Esophagus squamous epithelium (tissue), 5 donors: ENCODE measurements at regions not wholly inside any gene's neighbourhood (a gene's known extent, or its start where the extent isn't known, plus 50 kb on each side); places are given as distances from the start of the nearest gene placed in this dataset.

Experiments used
- DNase-seq: peaks from one replicate; lab custom pipeline; 2025; lab: John Stamatoyannopoulos, UW
- H3K27ac ChIP-seq, 4 donors: fragments of 200-600 bp; sonication (generic); one replicate each; pipeline ENCODE4 v1.5.1; 2016 to 2019; ENCODE audit warnings: mild to moderate bottlenecking in 1 of 4
- H3K27me3 ChIP-seq, 4 donors: fragments of 200-600 bp; sonication (generic); 1 replicate in 3 of 4; 2 replicates in 1 of 4; pipeline versions ENCODE4 v1.5.1 to v1.6.0; 2017 to 2021; ENCODE audit warnings: antibody characterized with exemption in 1 of 4
- H3K36me3 ChIP-seq, 3 donors: fragments of 200-600 bp; sonication (generic); one replicate each; pipeline ENCODE4 v1.5.1; 2016 to 2019
- H3K4me1 ChIP-seq, 3 donors: fragments of 200-600 bp; sonication (generic); one replicate each; pipeline ENCODE4 v1.5.1; 2017 to 2019
- H3K4me3 ChIP-seq, 4 donors: fragments of 200-600 bp; sonication (generic); 1 replicate in 3 of 4; 2 replicates in 1 of 4; pipeline ENCODE4 v1.5.1; 2016 to 2019; ENCODE audit warnings: mild to moderate bottlenecking in 2 of 4, moderate library complexity in 1 of 4
- H3K9me3 ChIP-seq, 3 donors: fragments of 200-600 bp; sonication (generic); one replicate each; pipeline ENCODE4 v1.5.1; 2016 to 2019
- CTCF ChIP-seq, 6 experiments: fragments of 450-650 bp in 4 of 6; fragments of 200-600 bp in 2 of 6; sonication (generic) in 2 of 6; IDR thresholded peaks; one replicate each; pipeline ENCODE4 v1.5.1; 2016 to 2019; ENCODE audit warnings: antibody characterized with exemption in 6 of 6, mild to moderate bottlenecking in 4 of 6, moderate library complexity in 4 of 6
- POLR2A ChIP-seq, 4 donors: fragments of 450-650 bp; IDR thresholded peaks; one replicate each; pipeline ENCODE4 v1.6.1; 2017; ENCODE audit warnings: antibody characterized with exemption in 4 of 4, mild to moderate bottlenecking in 4 of 4, moderate library complexity in 3 of 4
- WGBS, 2 donors: methylation state at CpG; one replicate each; pipeline ENCODE4 v1.1.5; 2018; 5-methylcytosine and 5-hydroxymethylcytosine counted together
- intact Hi-C: fragments of 100-400 bp; cut with DNase I; formaldehyde crosslinking; loops from one replicate; pipeline ENCODE4 v1.15.0; 2022
- donor health status: DM: yes; HTN: yes; CAD: no.

- Histone ChIP-seq H3K27me3 (no peaks in the 10 kb centered on the region), H3K4me1 (no peaks in the 10 kb centered on the region), H3K36me3 (no peaks in the 10 kb centered on the region), H3K27ac (no peak overlapping the region), H3K4me3 (no peak overlapping the region), H3K9me3 (no peaks in the 10 kb centered on the region)
- DNase-seq, result no peak
- intact Hi-C loops, result no loop called here
- 73 to 76% methylated on average over 8 to 11 of the region's 11 CpGs for WGBS, 2 donors
- TF ChIP-seq CTCF (IDR thresholded peaks at IDR 0.05) (no peak), POLR2A (IDR thresholded peaks at IDR 0.05) (no peak)
These were observed 114.8 kb upstream of the RFLNA start for GRCh38 chr12:124179936-124180607.

- 48 to 91% methylated on average over 2 of the region's 2 CpGs for WGBS, 2 donors
- H3K36me3 ChIP-seq, result no peaks in the 10 kb centered on the region
These were observed 111.7 kb upstream of the RFLNA start for GRCh38 chr12:124183172-124183571.

GRCh38 chr12:124184456-124184855, 110.4 kb upstream of the RFLNA start:
- no peak overlapping the region for H3K4me3 ChIP-seq
- no peaks in the 10 kb centered on the region for H3K9me3 ChIP-seq
- peaks cover 0 to 9% (median 0%) of the 10 kb centered on the region in 3 donors for H3K4me1 ChIP-seq
- H3K27ac ChIP-seq, result no peak overlapping the region
- 68 to 81% methylated on average over 13 to 14 of the region's 18 CpGs for WGBS, 2 donors
- no peak for DNase-seq
- TF ChIP-seq CTCF (IDR thresholded peaks at IDR 0.05) (no peak), POLR2A (IDR thresholded peaks at IDR 0.05) (no peak)
- no peaks in the 10 kb centered on the region for H3K27me3 ChIP-seq
- no peaks in the 10 kb centered on the region for H3K36me3 ChIP-seq
- intact Hi-C loops, result no loop called here

More at GRCh38 chr12:124183172-124183571, 111.7 kb upstream of the RFLNA start:
- no peak for TF ChIP-seq CTCF (IDR thresholded peaks at IDR 0.05)
- no peak for TF ChIP-seq POLR2A (IDR thresholded peaks at IDR 0.05)
- Histone ChIP-seq H3K4me1 (peaks cover 0 to 2% (median 0%) of the 10 kb centered on the region in 3 donors), H3K27ac (no peak overlapping the region), H3K4me3 (no peak overlapping the region), H3K9me3 (no peaks in the 10 kb centered on the region), H3K27me3 (no peaks in the 10 kb centered on the region)
- no peak for DNase-seq
- intact Hi-C loops, result no loop called here

- H3K4me3 ChIP-seq, result no peak overlapping the region
- H3K27me3 ChIP-seq, result no peaks in the 10 kb centered on the region
- H3K4me1 ChIP-seq, result peaks cover 0 to 9% (median 0%) of the 10 kb centered on the region in 3 donors
- TF ChIP-seq POLR2A (IDR thresholded peaks at IDR 0.05) (no peak), CTCF (IDR thresholded peaks at IDR 0.05) (no peak)
- no peak for DNase-seq
- no peak overlapping the region for H3K27ac ChIP-seq
- H3K36me3 ChIP-seq, result no peaks in the 10 kb centered on the region
- H3K9me3 ChIP-seq, result no peaks in the 10 kb centered on the region
- intact Hi-C loops, result no loop called here
- 74 to 76% methylated on average over 8 to 10 of the region's 15 CpGs for WGBS, 2 donors
These were observed 108.8 kb upstream of the RFLNA start for GRCh38 chr12:124185971-124186686.

- H3K4me3 ChIP-seq, result no peak overlapping the region
- no peaks in the 10 kb centered on the region for H3K36me3 ChIP-seq
- no peak for DNase-seq
- H3K4me1 ChIP-seq, result peaks cover 0 to 9% (median 0%) of the 10 kb centered on the region in 3 donors
- H3K9me3 ChIP-seq, result no peaks in the 10 kb centered on the region
- H3K27me3 ChIP-seq, result no peaks in the 10 kb centered on the region
- TF ChIP-seq CTCF (IDR thresholded peaks at IDR 0.05) (no peak), POLR2A (IDR thresholded peaks at IDR 0.05) (no peak)
- intact Hi-C loops, result no loop called here
- WGBS, 2 donors, result 49 to 56% methylated on average over 5 to 7 of the region's 7 CpGs
- no peak overlapping the region for H3K27ac ChIP-seq
These were observed 106.8 kb upstream of the RFLNA start for GRCh38 chr12:124188084-124188483.
